ENCODE measurements at regions not wholly inside any gene's neighbourhood (a gene's known extent, or its start where the extent isn't known, plus 50 kb on each side); places are given as distances from the start of the nearest gene placed in this dataset.
A peak's percentile ranks its signal among the peaks of the same experiment; 100 is the strongest.

GRCh38 chr1:63000508-63000907 is 216.6 kb downstream of the ATG4C start:
- Histone ChIP-seq H3K4me3 (ENCODE audit: insufficient read depth, low read depth, low read length) (no peak overlapping the region), H3K27me3 (ENCODE audit: control insufficient read depth, insufficient read depth, low read length) (no peaks in the 10 kb centered on the region), H3K36me3 (replicated peaks; ENCODE audit: control insufficient read depth, insufficient read depth, low read length) (no peaks in the 10 kb centered on the region)
- DNase-seq: no peak

GRCh38 chr1:63004868-63005267 is 220.9 kb downstream of the ATG4C start:
- H3K36me3 ChIP-seq (replicated peaks; ENCODE audit: control insufficient read depth, insufficient read depth, low read length): no peaks in the 10 kb centered on the region
- no peak overlapping the region for H3K4me3 ChIP-seq (ENCODE audit: insufficient read depth, low read depth, low read length)
- peak; percentile 66 for DNase-seq
- no peaks in the 10 kb centered on the region; the same call in 1 of the 2 replicates for H3K27me3 ChIP-seq (ENCODE audit: control insufficient read depth, insufficient read depth, low read length)

GRCh38 chr1:63005812-63006211 is 221.9 kb downstream of the ATG4C start:
- Histone ChIP-seq H3K4me3 (ENCODE audit: insufficient read depth, low read depth, low read length) (no peak overlapping the region), H3K27me3 (ENCODE audit: control insufficient read depth, insufficient read depth, low read length) (no peaks in the 10 kb centered on the region; the same call in 1 of the 2 replicates), H3K36me3 (replicated peaks; ENCODE audit: control insufficient read depth, insufficient read depth, low read length) (no peaks in the 10 kb centered on the region)
- no peak for DNase-seq

GRCh38 chr1:63009421-63009820 is 225.5 kb downstream of the ATG4C start:
- no peaks in the 10 kb centered on the region for H3K36me3 ChIP-seq (replicated peaks; ENCODE audit: control insufficient read depth, insufficient read depth, low read length)
- no peaks in the 10 kb centered on the region; the same call in 1 of the 2 replicates for H3K27me3 ChIP-seq (ENCODE audit: control insufficient read depth, insufficient read depth, low read length)

GRCh38 chr1:63010913-63011660 is 227.2 kb downstream of the ATG4C start:
- Histone ChIP-seq H3K36me3 (replicated peaks; ENCODE audit: control insufficient read depth, insufficient read depth, low read length) (no peaks in the 10 kb centered on the region), H3K27me3 (ENCODE audit: control insufficient read depth, insufficient read depth, low read length) (no peaks in the 10 kb centered on the region; the same call in 1 of the 2 replicates), H3K4me3 (ENCODE audit: insufficient read depth, low read depth, low read length) (no peak overlapping the region)
- DNase-seq: no peak

More at GRCh38 chr1:63009421-63009820, 225.5 kb downstream of the ATG4C start:
- H3K4me3 ChIP-seq (ENCODE audit: insufficient read depth, low read depth, low read length): no peak overlapping the region
- no peak for DNase-seq

- DNase-seq: no peak
- Histone ChIP-seq H3K36me3 (replicated peaks; ENCODE audit: control insufficient read depth, insufficient read depth, low read length) (no peaks in the 10 kb centered on the region), H3K27me3 (ENCODE audit: control insufficient read depth, insufficient read depth, low read length) (no peaks in the 10 kb centered on the region), H3K4me3 (ENCODE audit: insufficient read depth, low read depth, low read length) (no peak overlapping the region)
Measured at GRCh38 chr1:63012339-63012738, 228.4 kb downstream of the ATG4C start.

GRCh38 chr1:63014267-63014666 is 230.3 kb downstream of the ATG4C start:
- no peaks in the 10 kb centered on the region for H3K27me3 ChIP-seq (ENCODE audit: control insufficient read depth, insufficient read depth, low read length)
- H3K36me3 ChIP-seq (replicated peaks; ENCODE audit: control insufficient read depth, insufficient read depth, low read length): no peaks in the 10 kb centered on the region
- no peak overlapping the region for H3K4me3 ChIP-seq (ENCODE audit: insufficient read depth, low read depth, low read length)
- DNase-seq: no peak

- no peak for DNase-seq
- no peaks in the 10 kb centered on the region for H3K36me3 ChIP-seq (replicated peaks; ENCODE audit: control insufficient read depth, insufficient read depth, low read length)
Measured at GRCh38 chr1:63022319-63022718, 238.4 kb downstream of the ATG4C start.

GRCh38 chr1:63023171-63023570 is 239.2 kb downstream of the ATG4C start:
- Histone ChIP-seq H3K36me3 (replicated peaks; ENCODE audit: control insufficient read depth, insufficient read depth, low read length) (no peaks in the 10 kb centered on the region), H3K27me3 (ENCODE audit: control insufficient read depth, insufficient read depth, low read length) (no peaks in the 10 kb centered on the region), H3K4me3 (ENCODE audit: insufficient read depth, low read depth, low read length) (no peak overlapping the region)
- DNase-seq: no peak

More at GRCh38 chr1:63022319-63022718, 238.4 kb downstream of the ATG4C start:
- Histone ChIP-seq H3K27me3 (ENCODE audit: control insufficient read depth, insufficient read depth, low read length) (no peaks in the 10 kb centered on the region), H3K4me3 (ENCODE audit: insufficient read depth, low read depth, low read length) (no peak overlapping the region)

GRCh38 chr1:63023637-63024036 is 239.7 kb downstream of the ATG4C start:
- Histone ChIP-seq H3K36me3 (replicated peaks; ENCODE audit: control insufficient read depth, insufficient read depth, low read length) (no peaks in the 10 kb centered on the region), H3K27me3 (ENCODE audit: control insufficient read depth, insufficient read depth, low read length) (no peaks in the 10 kb centered on the region; the same call in 1 of the 2 replicates), H3K4me3 (ENCODE audit: insufficient read depth, low read depth, low read length) (no peak overlapping the region)
- no peak for DNase-seq

GRCh38 chr1:63024132-63024531 is 240.2 kb downstream of the ATG4C start:
- Histone ChIP-seq H3K27me3 (ENCODE audit: control insufficient read depth, insufficient read depth, low read length) (no peaks in the 10 kb centered on the region; the same call in 1 of the 2 replicates), H3K4me3 (ENCODE audit: insufficient read depth, low read depth, low read length) (no peak overlapping the region), H3K36me3 (replicated peaks; ENCODE audit: control insufficient read depth, insufficient read depth, low read length) (no peaks in the 10 kb centered on the region)
- no peak for DNase-seq

GRCh38 chr1:63027176-63027575 is 243.2 kb downstream of the ATG4C start:
- no peaks in the 10 kb centered on the region; the same call in 1 of the 2 replicates for H3K27me3 ChIP-seq (ENCODE audit: control insufficient read depth, insufficient read depth, low read length)
- no peak overlapping the region for H3K4me3 ChIP-seq (ENCODE audit: insufficient read depth, low read depth, low read length)
- H3K36me3 ChIP-seq (replicated peaks; ENCODE audit: control insufficient read depth, insufficient read depth, low read length): no peaks in the 10 kb centered on the region
- DNase-seq: no peak

- DNase-seq: no peak
- Histone ChIP-seq H3K36me3 (replicated peaks; ENCODE audit: control insufficient read depth, insufficient read depth, low read length) (no peaks in the 10 kb centered on the region), H3K4me3 (ENCODE audit: insufficient read depth, low read depth, low read length) (no peak overlapping the region), H3K27me3 (ENCODE audit: control insufficient read depth, insufficient read depth, low read length) (no peaks in the 10 kb centered on the region; the same call in 1 of the 2 replicates)
Measured at GRCh38 chr1:63032171-63032570, 248.2 kb downstream of the ATG4C start.

- no peak overlapping the region for H3K4me3 ChIP-seq (ENCODE audit: insufficient read depth, low read depth, low read length)
- no peaks in the 10 kb centered on the region; the same call in 1 of the 2 replicates for H3K27me3 ChIP-seq (ENCODE audit: control insufficient read depth, insufficient read depth, low read length)
- no peaks in the 10 kb centered on the region for H3K36me3 ChIP-seq (replicated peaks; ENCODE audit: control insufficient read depth, insufficient read depth, low read length)
- DNase-seq: no peak
Measured at GRCh38 chr1:63033211-63033610, 249.3 kb downstream of the ATG4C start.

GRCh38 chr1:63034256-63034655 is 250.3 kb downstream of the ATG4C start:
- Histone ChIP-seq H3K36me3 (replicated peaks; ENCODE audit: control insufficient read depth, insufficient read depth, low read length) (no peaks in the 10 kb centered on the region), H3K27me3 (ENCODE audit: control insufficient read depth, insufficient read depth, low read length) (no peaks in the 10 kb centered on the region), H3K4me3 (ENCODE audit: insufficient read depth, low read depth, low read length) (no peak overlapping the region)
- DNase-seq: no peak

Data from H7 (cell line).